ENCODE measurements at regions not wholly inside any gene's neighbourhood (a gene's known extent, or its start where the extent isn't known, plus 50 kb on each side); places are given as distances from the start of the nearest gene placed in this dataset.

DNA sequence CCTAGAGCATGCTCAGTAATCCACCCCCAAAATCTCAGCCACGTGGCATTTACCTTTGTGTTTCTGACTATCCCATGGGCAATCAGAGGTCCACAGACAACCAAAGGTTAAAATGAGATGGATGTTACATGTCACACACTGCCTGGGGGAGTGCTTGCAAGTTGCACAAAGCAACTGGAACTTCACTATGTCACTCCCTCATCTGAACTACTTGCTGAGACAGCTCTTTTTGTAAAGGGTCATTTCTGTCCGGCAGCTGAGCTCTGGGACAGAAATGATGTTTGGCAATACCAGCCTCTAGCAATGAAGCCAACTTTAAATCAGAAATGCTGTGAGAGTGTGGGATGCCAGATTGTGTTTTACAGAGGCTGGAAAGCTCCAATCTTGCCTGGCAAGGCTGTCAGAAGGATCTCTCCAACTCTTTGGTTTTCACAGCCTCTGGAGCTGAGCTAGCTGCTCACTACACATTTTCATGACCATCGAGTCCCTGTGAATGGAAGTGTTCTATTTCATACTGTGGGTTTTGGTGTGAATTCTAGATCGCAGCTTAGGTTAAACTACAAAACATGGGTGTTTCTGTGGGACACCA lies 66.3 kb upstream of the TMEM215 start:
- TF ChIP-seq, protein P1, sequence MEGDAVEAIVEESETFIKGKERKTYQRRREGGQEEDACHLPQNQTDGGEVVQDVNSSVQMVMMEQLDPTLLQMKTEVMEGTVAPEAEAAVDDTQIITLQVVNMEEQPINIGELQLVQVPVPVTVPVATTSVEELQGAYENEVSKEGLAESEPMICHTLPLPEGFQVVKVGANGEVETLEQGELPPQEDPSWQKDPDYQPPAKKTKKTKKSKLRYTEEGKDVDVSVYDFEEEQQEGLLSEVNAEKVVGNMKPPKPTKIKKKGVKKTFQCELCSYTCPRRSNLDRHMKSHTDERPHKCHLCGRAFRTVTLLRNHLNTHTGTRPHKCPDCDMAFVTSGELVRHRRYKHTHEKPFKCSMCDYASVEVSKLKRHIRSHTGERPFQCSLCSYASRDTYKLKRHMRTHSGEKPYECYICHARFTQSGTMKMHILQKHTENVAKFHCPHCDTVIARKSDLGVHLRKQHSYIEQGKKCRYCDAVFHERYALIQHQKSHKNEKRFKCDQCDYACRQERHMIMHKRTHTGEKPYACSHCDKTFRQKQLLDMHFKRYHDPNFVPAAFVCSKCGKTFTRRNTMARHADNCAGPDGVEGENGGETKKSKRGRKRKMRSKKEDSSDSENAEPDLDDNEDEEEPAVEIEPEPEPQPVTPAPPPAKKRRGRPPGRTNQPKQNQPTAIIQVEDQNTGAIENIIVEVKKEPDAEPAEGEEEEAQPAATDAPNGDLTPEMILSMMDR (conservative IDR thresholded peaks at IDR 0.05; ENCODE audit: low read depth, low read length) = no peak
- TF ChIP-seq EZH2 (IDR thresholded peaks at IDR 0.05; ENCODE audit: borderline replicate concordance, low read depth, low read length, poor library complexity, severe bottlenecking) = no peak
